ENCODE measurements at regions not wholly inside any gene's neighbourhood (a gene's known extent, or its start where the extent isn't known, plus 50 kb on each side); places are given as distances from the start of the nearest gene placed in this dataset.

DNA sequence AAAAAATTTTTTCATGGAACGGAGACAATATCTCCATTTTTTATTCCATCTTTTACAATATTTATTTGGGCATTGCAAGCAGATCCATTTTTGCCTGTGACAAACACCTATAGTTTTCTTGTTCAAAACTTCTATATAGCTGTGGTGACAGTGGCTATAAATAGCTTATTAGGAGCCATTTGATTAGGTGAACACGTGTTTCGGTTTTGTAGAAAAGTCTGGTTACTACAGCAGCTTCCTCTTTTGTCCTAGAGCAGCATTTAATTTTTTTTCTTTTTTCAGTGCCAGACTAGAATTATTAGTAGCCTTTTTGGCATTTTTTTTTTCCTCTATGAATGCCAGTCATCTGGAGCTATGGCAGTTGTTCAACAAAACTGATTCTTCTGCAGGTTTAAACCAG, 123.5 kb downstream of the RXFP2 start:
- no peak overlapping the region for H3K23ac ChIP-seq (ENCODE audit: low read depth, low read length)
- H3K4ac ChIP-seq (ENCODE audit: low read depth, low read length), result no peak overlapping the region
- DNase-seq (no peak), ATAC-seq (ENCODE audit: low read depth) (no peak)
- TF ChIP-seq RFX5 (IDR thresholded peaks at IDR 0.05; ENCODE audit: low read depth, low read length), result no peak
- no peak for TF ChIP-seq RAD21 (IDR thresholded peaks at IDR 0.05; ENCODE audit: low read length)
- TF ChIP-seq CEBPB (IDR thresholded peaks at IDR 0.05; ENCODE audit: low read depth, low read length), result no peak
- TF ChIP-seq SMC3 (IDR thresholded peaks at IDR 0.05; ENCODE audit: low read depth, low read length), result no peak
- TF ChIP-seq, protein P1, sequence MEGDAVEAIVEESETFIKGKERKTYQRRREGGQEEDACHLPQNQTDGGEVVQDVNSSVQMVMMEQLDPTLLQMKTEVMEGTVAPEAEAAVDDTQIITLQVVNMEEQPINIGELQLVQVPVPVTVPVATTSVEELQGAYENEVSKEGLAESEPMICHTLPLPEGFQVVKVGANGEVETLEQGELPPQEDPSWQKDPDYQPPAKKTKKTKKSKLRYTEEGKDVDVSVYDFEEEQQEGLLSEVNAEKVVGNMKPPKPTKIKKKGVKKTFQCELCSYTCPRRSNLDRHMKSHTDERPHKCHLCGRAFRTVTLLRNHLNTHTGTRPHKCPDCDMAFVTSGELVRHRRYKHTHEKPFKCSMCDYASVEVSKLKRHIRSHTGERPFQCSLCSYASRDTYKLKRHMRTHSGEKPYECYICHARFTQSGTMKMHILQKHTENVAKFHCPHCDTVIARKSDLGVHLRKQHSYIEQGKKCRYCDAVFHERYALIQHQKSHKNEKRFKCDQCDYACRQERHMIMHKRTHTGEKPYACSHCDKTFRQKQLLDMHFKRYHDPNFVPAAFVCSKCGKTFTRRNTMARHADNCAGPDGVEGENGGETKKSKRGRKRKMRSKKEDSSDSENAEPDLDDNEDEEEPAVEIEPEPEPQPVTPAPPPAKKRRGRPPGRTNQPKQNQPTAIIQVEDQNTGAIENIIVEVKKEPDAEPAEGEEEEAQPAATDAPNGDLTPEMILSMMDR (conservative IDR thresholded peaks at IDR 0.05; ENCODE audit: low read depth, low read length), result no peak
- H3K4me3 ChIP-seq (ENCODE audit: insufficient read depth, low read depth, low read length), result no peak overlapping the region
- no peak overlapping the region for H3K18ac ChIP-seq (ENCODE audit: low read depth, low read length)
- H3K79me1 ChIP-seq (ENCODE audit: low read depth in 1 of 2, low read length in 2 of 2), result no peaks in the 10 kb centered on the region
- H3K4me1 ChIP-seq (ENCODE audit: control insufficient read depth, insufficient read depth, low read length), result no peaks in the 10 kb centered on the region
- H4K91ac ChIP-seq (ENCODE audit: insufficient read depth, low read depth, low read length), result no peak overlapping the region
- CTCF ChIA-PET, result interaction anchor here (0.9 kb wide), 1 partner anchor 13 kb away, joined by 3 read pairs; no protein-coding TSS in a partner anchor
- intact Hi-C loops (cut with micrococcal nuclease), result no loop called here
- no peak overlapping the region for H3K14ac ChIP-seq (replicated peaks; ENCODE audit: low read depth, low read length)
- in situ Hi-C loops (cut with MboI; ENCODE audit: low sequenced_read_pairs), result no loop called here
- peaks cover 28% of the 10 kb centered on the region for H3K27me3 ChIP-seq (ENCODE audit: control insufficient read depth, insufficient read depth, low read length)
- no peak overlapping the region for H2AK9ac ChIP-seq (replicated peaks; ENCODE audit: low read depth, low read length, poor library complexity)
- no peaks in the 10 kb centered on the region for H3K9me1 ChIP-seq (ENCODE audit: insufficient read depth, low read length)
- H3K36me3 ChIP-seq (ENCODE audit: control insufficient read depth, insufficient read depth, low read length), result no peaks in the 10 kb centered on the region
- BruUV-seq (replicated peaks), result no TSS peak
- no CpG with 5 or more reads among the region's 3 CpGs for WGBS, 2 experiments (ENCODE audit: extremely low coverage in 2 of 2, insufficient read length in 1 of 2)
- no peak overlapping the region for H2AFZ ChIP-seq (replicated peaks; ENCODE audit: low read length, poor library complexity)
- no peak overlapping the region for H3K9ac ChIP-seq (ENCODE audit: low read depth, low read length)
- H2BK120ac ChIP-seq (ENCODE audit: low read depth, low read length), result no peak overlapping the region
- dilution Hi-C loops (cut with HindIII; ENCODE audit: low sequenced_read_pairs, unreplicated experiment), result no loop called here
- POLR2A ChIA-PET (ENCODE audit: unreplicated experiment), result no interaction called here
- H4K5ac ChIP-seq (ENCODE audit: low read depth, low read length), result no peak overlapping the region
- H3K56ac ChIP-seq (ENCODE audit: extremely low read depth, insufficient read depth, low read length), result no peak overlapping the region
- H4K8ac ChIP-seq (ENCODE audit: low read depth in 2 of 2, low read length in 2 of 2), result no peak overlapping the region
- H3K27ac ChIP-seq (ENCODE audit: insufficient read depth, low read length), result no peak overlapping the region
- H3K9me3 ChIP-seq (ENCODE audit: control insufficient read depth, insufficient read depth, low read length), result no peaks in the 10 kb centered on the region
- no peak overlapping the region for H2BK20ac ChIP-seq (ENCODE audit: low read depth, low read length)
- no peaks in the 10 kb centered on the region for H4K20me1 ChIP-seq (ENCODE audit: insufficient read depth, low read length)
- H3K4me2 ChIP-seq (ENCODE audit: low read depth, low read length), result no peak overlapping the region
- no peak overlapping the region for H2BK5ac ChIP-seq (ENCODE audit: low read depth, low read length, poor library complexity, severe bottlenecking)
- no peak overlapping the region for H2AK5ac ChIP-seq (ENCODE audit: low read depth, low read length)
- no peak overlapping the region for H2BK15ac ChIP-seq (ENCODE audit: low read depth, low read length)
